ENCODE measurements at regions not wholly inside any gene's neighbourhood (a gene's known extent, or its start where the extent isn't known, plus 50 kb on each side); places are given as distances from the start of the nearest gene placed in this dataset.
"Not testable (repeated sequence)": the region's sequence is repeated elsewhere in the genome, so short reads cannot be mapped to it uniquely, and the experiment has no call there.

DNA sequence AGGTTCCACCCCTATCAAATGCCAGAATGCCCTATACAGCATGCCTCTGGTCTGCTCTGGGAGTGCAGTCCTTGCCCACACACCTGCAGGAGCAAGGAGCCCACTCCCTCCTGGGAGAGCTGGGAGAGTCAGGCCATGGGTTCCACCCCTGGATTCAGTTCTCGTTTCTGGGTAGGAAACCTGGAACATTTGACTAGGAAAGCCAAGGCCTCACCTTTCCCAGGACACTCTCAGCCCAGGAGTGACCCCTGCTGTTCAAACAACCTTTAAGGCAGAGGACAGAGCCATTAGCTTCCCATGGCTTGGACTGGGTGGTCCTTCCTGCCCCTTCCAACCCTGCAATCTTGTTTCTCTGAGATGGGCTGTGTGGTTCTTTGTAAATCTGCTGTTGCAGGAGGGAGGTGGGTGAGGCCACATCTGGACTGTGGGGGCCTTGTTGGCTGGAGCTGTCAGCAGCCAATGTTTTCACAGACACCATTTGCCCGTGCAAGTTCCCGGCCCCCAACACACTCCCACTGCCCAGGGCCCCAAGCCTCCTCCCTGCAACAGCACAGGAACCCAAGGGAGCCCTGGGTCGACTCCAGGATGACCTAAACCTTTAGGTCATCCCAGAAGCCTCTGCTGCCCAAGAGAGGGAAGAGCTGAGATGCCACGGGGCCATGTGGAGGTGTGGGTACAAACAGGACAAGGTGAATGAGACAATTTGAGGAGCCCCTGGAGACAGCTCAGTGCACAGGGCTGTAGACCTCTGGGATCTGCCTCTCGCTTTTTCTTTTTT is 104.4 kb downstream of the PJA1 start:
- DNase-seq, result no peak

DNA sequence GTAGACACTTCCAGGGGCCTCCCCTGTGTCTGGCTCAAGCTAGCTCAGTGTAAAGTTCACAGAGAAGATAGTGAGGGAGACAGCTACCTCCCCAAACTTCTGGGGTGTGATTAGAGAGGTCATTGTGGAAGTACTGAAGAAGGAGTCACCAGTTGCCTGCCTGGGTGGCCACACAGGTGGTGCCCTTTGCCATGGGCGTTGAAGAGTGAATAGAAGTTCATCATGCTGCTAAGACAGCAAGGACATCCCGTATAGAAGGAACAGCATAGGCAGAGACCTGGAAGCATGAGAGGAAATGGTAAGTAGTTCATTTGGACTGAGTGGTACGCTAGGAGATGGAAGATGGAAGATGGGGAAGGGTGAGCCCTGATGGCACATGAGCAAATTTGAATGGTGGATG is 110.1 kb downstream of the PJA1 start:
- DNase-seq, result no peak

DNA sequence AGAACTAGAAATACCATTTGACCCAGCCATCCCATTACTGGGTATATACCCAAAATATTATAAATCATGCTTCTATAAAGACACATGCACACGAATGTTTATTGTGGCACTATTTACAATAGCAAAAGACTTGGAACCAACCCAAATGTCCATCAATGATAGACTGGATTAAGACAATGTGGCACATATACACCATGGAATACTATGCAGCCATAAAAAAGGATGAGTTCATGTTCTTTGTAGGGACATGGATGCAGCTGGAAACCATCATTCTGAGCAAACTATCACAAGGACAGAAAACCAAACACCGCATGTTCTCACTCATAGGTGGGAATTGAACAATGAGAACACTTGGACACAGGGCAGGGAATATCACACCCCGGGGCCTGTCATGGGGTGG is 110.8 kb downstream of the PJA1 start:
- DNase-seq, result not testable (repeated sequence)

DNA sequence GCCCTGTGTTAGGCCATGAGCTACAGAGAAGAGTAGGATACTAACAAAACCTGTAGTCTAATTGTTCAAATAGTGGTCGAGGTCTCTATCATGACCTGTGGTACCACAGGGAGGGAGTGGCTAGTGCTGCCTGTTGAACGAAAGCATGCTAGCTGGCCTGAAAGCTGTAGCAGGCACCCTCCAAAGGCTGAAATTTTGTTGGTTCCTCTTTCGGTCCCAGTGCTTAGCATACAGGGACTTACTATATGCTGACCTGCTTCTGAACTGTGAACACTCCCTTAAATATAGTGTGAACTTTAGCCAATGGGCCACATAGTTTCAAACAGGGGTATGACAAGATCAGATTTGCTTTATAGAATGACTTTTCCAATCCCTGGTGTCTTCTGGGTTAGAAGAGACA is 113.4 kb downstream of the PJA1 start:
- DNase-seq, result no peak

DNA sequence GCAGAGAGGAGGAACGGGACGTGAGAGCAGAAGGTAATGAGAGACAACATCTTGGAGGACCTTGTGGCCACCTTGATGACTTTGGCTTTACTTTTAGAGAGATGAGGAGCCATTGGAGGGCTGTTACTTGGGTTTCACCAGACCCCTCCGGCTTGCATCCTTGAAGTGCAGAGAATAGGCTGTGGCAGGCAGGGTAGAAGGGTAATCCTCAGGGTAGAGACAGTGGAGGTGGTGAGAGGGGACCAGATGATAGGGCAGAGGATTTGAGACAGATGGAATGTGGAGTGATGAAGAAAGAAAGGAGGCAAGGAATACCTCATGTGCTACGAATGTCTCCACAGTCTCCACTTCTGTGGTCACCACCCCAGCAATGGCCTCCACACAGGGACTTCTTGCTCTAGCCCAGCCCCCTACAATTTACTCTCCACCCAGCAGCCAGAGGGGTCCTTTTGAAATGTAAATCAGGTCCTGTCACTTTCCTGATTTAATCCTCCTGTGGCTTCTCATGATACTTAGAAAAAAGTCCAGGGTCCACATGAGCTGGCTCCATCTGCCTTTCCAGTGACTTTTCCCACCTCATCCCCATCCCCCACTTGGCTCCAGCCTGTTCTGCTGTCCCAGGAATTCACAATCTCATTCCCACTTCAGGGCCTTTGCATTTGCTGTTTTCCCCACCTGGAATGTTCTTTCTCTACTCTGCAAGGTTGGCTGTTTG is 115.0 kb downstream of the PJA1 start:
- DNase-seq, result no peak

DNA sequence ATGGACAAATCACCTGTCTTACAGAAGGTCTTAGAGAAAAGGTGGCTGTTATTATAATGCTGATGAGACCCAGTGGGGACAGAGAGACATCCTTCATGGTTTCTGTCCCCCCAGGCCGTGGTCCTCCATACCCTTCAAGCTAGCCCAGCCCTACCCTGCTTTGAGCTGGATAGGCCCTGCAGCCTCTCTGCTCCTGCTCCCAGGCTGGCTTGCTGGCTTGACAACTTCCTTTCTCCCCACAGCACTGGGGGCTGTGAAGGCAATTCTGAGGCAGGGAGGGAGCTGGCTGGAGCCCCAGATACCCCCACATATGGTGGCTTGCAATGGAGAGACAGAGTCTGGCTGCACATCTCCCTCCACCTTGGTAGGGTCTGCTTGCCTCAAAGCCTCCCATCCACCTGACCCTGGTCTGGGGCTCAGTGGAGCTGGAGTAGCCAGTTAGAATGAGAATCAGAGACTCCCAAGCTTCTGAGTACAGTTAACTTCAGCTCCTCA is 118.2 kb downstream of the PJA1 start:
- DNase-seq, result no peak

DNA sequence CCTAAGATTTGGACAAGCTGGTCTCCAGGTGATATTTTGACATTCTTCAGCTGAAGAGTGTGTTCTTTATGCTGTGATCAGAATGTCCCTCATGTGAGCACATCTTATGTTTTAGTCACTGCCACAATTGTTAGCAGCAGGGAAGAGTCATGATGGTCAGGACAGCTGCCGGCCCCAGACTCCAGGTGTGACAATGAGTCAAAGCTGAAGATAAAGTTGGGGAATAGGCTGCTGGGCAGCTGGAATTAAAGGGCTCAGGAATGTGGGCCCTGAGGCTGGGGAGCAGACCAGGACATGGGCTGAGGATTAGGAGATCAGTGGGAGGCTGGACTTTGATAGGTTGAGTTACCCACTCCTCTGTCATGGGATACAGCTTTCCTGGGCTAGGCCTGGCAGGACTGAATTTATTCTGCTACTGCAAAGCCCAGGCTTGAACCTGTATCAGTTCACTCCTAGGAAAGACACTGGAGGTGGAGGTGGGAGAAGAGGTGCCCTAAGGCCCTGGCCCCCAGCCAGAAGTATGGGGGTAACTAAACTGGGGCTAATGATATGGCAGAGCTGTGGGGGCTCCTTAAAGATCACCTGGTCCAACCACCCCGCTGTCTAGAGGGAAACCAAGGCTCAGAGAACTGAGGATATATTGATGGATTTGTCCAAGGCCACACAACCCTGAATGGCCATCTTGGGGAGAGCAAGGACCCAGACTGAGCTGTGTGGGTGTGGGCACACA is 119.5 kb downstream of the PJA1 start:
- no peak for DNase-seq

DNA sequence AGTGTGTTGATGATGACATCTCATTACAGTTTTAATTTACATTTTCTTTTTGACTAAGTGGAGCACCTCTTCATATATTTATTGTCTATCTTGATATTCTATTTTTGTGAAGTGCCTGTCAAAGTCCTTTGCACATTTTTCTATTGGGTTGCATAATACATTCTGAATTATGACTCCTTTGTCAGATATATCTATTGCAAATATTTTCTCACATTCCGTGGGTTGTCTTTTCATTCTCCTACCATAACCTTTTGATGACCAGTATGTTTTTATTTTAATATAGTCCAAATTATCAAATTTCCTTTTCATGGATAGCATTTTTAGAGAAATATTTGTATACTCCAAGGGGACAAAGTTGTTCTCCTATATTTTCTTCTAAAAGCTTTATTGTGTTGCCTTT is 126.4 kb downstream of the PJA1 start:
- no peak for DNase-seq

DNA sequence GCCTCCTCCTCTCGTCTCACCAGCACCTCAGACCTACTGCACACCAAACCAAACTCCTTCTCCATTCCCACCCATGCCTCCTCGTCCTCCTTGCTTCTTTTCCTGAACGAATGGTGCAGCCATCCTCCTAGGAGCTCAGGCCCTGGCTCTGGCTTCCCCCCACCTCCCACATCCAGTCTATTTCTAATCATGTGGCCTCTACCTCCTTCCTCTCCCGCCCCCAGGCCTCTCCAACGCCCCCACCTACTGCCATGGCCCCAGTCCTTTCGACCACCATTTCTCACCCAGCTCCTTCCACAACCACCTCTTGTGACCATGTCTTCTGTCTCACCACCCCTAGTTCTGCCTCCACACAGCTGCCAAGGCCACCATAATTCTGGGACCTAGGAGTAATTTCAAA is 127.1 kb downstream of the PJA1 start:
- no peak for DNase-seq

DNA sequence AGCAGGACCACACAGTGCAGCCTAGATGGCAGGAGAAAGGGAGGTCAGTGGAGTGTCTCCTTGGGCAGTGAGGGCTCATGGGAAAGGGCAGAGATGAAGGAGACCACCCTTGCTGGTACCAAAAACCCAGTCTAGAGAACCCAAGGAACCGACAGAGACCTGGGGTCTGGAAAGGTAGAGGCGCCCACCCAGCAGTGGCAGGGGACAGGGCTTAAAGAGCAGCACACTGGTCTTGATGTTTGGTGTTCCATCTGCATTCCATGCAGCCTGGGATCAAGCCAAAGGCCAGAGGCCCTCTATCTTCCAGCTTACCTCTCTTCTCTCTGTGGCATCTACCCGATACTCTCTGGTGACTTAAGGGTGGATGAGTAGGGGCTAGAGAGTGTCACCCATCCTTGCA is 127.5 kb downstream of the PJA1 start:
- DNase-seq, result no peak

DNA sequence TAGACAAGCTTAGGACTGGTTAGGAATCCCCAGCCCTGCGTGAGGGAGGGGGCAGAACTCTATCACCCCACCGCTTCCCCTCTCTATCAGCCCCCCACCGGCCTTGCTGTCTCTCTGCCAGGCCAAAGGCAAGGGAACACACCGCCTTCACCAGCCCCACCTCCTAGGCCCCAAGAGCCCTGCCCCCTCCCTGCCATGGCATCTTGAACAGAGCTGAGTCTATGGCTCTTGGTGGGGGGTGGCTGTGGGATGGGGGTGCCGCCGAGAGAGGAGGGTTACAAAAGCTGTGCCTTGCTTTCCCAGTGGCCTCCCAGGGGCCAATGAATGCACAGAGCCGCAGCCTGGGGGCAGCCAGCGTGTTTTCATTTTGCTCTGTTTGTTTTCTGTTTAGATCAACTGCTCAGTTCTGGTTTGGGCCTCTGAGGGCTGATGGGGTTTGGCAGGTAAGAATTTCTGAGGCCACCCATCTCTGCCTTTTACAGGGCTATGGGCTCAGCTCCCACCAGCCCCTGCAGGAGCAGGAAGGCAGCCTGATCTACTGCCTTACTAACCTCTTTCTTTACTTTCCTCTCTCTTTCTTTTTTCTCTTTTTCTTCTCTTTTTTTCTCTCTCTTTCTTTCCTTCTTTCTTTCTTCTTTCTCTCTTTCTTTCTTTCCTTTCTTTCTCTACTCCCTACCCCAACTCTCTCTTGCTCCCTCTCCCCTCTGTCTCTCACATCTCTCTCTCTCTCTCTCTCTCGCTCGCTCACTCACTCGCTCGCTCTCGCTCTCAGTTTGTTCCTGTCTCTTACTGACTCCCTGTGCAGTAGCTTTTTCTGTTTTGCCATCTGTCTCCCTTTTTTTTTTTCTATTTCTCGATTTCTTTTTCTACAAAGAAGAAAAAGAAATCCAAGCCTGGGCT is 128.3 kb downstream of the PJA1 start:
- DNase-seq, result no peak

DNA sequence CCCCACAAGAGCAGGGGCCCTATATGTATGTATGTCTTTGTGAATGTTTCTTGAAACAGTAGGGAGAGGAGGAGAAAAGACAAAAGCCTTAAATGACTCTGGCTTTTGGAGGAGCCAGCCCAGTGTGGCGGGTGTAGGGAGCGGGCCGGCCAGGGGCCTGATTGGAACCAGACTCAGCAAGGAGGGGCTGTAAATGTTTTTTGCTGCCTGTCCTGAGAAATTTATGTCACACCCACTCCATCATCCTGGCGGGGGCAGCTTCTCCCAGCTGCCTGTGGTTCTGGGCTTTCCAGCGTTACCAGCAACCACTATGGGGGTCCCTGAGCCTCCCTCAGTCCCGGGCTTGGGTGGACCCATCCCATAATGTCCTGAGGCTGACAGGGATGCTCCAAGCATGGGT is 130.8 kb downstream of the PJA1 start:
- no peak for DNase-seq

DNA sequence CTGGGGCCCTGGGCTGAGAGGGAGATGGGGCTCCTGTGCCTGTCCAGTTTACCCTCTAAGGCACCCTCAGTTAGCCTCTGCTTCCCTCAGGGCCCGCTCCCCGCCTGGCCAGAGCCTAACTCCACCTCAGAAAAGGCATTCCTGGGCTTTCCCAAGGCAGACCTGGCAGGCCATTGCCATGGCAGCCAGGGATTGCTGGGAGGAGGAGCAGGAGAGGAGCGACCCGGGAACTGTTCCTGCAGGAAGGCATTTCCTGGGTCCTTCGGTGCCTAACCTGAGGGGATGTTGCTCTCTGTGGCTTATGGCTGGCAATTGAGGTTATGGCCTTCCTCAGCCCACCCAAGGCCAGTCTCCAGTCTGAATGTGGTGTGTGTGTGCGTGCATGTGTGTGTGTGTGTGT is 131.3 kb downstream of the PJA1 start:
- DNase-seq, result no peak

DNA sequence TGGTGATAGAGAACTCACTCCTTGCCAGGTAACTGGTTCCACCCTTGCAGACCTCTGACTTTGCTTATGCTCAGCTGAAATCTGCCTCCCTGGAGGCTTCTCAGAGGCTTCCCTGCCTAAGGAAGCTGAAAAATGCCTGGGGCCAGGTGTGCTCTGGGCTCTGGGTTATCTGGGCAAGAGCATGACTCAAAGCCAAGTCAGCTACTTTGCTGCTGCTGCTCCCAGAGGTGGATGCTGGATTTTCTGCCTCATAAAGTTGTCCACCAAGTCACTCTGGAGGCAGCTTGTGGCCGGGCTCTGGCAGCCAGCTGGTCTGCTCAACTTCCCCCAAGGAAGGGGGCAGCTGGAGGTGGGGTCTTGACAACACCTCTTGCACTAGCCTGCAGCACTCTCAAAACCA is 132.7 kb downstream of the PJA1 start:
- DNase-seq, result no peak

DNA sequence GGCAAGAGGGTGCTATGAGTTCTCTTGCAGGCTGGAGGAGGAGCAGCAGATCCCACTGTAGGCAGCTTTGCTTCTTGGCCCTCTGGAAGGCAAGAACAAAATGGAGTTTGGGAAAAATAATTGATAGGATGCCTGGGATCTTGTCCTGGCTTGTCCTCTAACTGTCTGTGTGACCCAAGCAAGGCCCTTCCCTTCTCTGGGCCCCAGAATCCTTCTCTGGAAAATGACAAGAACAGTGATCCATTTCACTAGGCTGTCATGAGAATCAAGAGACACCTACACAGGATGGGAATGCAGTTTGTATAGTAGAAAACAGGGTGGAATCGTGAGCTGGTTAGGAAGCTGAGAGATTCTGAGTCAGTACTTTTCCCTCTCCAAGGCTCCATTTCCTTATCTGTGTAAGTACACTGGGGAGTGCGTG is 133.3 kb downstream of the PJA1 start:
- DNase-seq, result no peak

DNA sequence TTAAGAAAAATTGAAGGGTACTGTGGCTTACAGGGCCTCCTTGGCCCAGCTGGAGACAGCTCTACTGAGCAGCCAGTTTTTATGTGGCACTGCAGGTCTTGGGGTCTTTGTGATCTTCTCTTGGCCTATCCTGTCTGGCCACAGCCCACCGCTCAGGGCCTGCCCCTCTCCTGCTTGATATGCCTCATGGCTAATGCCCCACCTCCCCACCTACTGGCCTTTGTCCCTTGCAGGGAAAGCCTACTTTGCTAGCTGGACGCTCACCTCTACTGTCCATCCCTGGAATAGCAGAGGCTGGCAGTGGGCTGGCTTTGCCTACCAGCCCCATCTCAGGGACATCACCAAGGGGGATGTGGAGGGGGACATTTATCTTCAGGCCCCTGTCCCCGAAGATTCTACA is 134.1 kb downstream of the PJA1 start:
- DNase-seq, result no peak

DNA sequence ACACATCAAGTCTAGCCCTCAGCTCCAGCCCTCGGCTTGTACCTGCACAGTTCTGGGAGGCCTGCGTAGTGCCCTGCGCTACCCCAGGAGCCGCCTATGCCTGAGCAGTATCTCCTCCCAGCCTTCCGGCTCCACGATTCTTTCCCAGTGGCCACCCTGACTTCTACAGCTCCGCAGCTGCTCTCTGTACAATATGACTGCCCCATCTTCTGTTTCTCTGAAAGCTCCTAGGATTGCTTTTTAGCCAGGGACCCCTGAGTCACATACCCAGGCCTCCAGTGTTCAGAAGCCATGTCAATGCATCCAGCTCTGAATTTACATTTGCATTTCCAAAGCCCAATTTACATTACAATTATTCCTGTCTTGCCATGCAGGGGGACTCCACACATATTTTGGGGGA is 135.5 kb downstream of the PJA1 start:
- DNase-seq, result no peak

DNA sequence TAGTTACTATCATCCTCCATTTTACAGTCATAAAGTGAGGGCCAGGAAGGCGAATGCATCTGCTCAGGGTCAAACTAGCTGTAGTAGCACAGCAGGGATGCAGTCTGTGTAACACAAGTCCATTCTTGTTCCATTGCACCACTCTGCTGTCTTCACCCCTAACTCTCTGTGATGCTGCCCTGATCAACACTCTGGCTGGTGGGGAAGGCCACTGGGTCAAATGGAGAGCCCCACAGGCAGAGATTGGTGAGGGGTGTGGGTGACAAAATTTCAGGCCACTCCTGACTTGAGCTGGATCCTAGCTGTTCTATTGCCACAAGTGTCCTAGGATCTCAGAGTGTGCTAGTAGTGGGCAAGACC is 136.5 kb downstream of the PJA1 start:
- DNase-seq, result no peak

DNA sequence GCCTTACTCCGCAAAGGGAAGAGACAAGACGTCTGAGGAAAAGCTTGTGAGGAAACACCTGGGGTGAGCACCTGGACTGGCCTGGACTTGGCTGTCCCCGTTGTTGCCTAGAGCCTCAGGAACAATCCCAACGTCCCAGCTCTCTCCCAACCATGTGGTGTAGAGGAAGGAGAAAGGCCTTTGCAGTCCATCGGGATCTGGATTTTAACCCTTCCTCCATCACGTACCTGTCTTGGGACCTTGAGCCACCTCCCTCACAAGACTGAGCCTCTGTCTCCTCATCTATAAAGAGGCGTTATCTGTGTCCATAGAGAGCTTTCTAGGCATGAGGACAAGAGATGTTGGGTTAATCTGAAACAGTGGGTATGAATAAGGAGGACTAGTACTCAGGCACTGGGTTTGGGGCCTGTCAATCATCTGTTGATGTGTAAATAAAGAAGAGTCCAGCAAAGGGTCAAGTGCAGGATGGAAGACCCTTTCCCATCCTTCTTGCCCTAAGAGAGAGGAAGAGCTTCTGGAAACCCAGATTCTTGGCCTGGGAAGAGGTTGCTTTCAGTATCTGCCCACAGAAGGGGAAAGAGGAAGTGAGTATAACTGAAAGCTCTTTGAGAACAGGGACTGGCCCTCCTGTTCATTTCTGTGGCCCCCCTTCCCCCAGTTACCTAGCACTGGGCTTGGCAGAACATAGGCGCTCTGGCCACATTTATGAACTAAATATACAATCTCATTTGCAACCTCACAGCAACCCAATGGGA is 137.1 kb downstream of the PJA1 start:
- no peak for DNase-seq

DNA sequence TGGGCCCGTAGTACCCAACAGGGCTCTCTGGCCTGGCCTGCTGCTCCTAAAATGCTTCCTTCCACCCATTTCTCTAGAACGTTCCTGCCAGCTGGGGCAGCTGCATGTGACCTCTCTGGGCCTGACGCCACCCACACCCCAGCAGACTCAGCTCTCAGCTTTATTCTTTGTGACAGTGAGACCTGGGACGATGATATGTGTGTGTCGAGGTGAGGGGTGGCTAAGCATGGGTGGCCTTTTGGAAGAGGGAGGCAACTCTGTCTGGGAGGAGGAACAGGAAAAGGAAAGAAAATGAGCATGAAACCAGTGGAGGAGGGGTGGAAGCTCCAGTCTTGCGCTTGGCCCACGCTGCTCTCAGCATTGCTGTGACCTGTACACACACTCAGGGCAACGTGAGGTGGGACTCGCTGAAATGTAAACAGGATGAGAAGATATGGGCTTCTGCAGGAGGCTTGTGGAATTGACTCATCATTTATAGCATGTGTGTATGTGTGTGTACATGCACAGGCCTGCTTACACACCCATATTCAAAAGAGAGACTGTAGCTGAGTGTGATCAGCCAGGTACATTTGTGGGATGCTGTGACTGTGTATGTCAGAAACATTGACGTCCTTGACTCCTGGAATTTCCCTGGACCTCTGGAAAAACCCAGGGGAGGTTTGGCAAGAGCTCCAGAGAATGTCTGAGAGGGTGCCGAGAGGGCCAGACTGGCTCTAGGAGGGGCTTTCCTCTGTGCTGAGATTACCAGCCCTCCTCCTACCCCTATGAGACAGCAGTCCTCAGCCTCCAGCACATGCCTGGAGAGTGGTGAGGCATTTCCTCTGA is 137.9 kb downstream of the PJA1 start:
- DNase-seq, result no peak

DNA sequence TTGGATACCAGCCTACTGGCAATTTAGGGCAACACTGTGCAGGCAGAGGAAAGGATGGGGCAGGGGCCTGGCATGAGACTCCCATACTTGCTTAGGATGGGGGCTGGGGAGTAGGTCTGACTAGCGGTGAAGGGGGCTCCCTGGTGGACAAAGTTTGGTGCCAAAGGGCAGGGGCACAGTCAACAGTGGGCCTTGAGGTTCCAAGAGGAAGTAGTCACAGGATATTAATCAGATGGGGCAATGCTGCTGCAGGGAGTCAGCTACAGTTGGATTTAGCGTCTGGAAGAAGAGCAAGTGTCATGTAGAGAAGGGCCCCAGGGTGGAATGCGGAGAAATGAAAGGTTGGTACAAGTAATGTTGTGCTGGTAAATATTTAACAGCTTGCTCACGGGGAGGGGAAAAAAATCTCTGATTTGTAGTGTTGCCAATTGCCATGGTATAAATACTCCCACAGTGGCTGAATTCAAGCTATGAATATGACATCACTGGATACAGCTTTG is 139.4 kb downstream of the PJA1 start:
- no peak for DNase-seq
